Occipital lobe (tissue), 1 donor: ENCODE measurements at regions not wholly inside any gene's neighbourhood (a gene's known extent, or its start where the extent isn't known, plus 50 kb on each side); places are given as distances from the start of the nearest gene placed in this dataset.

Source experiments
- DNase-seq: peaks from one replicate; lab custom pipeline; 2025; lab: John Stamatoyannopoulos, UW

DNA sequence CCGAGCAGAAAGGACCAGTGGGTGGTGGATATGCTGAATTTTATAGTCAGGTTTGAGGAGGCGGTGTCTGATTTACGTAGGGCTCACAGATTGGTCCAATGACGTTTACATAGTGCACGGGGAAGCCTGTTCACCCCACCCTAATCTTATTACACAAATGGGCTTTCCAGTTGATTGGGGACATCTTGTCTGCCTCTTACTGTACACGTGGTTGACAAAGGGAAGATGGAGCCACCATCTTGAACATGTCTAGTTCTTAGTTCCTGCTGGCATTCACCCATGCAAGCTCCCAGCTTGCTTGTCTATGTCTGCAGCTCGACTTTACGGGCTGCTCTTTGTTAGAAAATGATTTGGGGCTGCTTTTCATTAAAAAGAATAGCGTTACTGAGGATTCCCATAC lies 332.0 kb upstream of the SLCO3A1 start:
- DNase-seq = no peak

DNA sequence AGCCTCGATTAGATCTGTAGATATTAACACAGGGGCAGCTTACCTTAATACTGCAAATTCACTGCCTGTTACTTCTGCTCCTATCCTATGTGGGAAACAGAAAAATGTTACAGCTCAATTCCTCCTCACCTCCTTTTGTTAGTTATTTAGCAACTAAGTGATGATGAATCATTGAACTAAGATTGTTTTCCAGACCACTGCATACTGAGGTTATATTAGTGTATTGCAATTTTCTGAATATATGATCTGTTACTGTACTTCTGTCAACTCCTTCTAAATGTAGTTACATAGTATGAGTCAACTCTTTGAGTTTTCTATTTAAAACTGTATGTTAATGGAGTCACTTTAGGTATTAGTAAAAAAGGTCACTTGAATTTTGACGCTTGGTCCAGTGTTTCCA lies 331.5 kb upstream of the SLCO3A1 start:
- DNase-seq = no peak

GRCh38 chr15:91522605-91523332 lies 330.7 kb upstream of the SLCO3A1 start:
- DNase-seq = peak; percentile 1

DNA sequence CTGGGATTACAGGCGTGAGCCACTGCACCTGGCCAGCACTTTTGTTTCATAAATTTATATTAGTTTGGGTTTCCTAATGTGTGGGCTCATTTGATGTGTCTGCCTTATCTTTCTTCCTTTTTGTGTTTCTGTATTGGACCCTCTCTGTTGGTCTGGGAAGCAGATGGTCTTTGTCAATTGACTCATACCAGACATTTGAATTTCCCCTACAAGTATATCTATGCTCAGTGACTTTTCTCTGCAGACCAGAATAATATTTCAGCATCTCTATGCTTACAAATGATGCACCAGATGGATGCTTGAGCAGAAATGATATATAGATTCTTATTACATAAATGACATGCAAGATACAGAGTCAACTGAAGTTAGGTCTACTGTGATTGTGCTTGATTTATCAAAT lies 329.9 kb upstream of the SLCO3A1 start:
- no peak for DNase-seq

GRCh38 chr15:91524534-91524933 lies 329.0 kb upstream of the SLCO3A1 start:
- no peak for DNase-seq

DNA sequence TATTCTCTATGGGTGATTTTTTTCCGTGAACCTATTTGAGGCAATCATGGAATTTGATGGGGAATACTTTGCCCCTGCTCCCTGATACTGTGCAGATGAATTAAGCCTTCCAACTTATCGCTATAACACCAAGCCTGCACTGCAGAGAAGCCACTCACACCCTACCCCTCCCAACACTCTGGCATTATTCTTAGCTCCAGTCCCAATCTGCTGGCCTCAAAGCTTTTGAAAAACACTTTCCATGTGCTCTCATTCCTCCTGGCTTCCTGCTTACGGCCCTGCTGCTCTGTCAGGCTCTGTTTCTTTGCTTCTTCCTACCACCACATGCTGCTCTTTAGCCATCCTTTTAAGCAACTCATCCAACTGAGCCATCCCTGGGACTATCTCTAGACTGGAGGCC lies 327.8 kb upstream of the SLCO3A1 start:
- DNase-seq = no peak

- DNase-seq = no peak
Measured at GRCh38 chr15:91526424-91526823, 327.1 kb upstream of the SLCO3A1 start.

DNA sequence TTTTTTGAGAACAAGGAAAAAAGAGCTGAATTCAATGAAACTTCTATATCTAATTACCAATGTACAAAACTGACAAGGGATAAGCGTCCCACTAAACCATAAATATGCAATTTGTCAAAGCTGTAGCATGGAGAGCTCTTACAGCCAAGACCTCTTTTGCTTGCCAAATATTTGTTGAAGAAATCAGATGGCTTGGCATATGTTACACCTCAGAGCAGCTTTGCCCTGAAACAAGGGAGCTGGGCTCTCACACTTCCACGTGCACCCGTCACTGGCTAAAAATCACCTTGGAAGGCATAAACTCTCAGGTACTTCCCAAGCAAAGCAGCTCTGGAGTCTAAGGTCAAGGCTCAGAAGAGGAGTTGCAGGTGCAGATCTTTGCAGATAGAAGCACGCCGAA lies 324.7 kb upstream of the SLCO3A1 start:
- DNase-seq = no peak

DNA sequence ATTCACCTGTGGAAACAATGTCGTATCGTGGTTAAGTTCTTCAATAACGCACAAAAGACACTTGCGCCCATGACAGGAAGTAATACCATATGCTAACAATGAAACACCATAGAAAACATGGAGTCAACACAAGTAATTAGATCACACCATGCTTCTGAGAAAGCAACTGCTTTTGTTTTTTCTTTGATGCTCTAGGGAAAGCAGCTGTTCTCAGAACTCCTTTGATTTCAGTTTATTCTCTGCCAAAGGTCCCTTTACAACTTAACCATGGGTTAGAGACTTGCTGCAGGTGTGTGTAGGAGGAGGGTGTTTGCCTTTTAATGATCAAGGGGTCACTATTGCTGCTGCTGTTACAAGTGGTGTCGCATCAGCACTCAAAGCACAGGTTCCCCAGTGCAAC lies 324.0 kb upstream of the SLCO3A1 start:
- no peak for DNase-seq

GRCh38 chr15:91530279-91530678 lies 323.2 kb upstream of the SLCO3A1 start:
- DNase-seq = no peak

- DNase-seq = no peak
Measured at GRCh38 chr15:91530956-91531582, 322.4 kb upstream of the SLCO3A1 start.

DNA sequence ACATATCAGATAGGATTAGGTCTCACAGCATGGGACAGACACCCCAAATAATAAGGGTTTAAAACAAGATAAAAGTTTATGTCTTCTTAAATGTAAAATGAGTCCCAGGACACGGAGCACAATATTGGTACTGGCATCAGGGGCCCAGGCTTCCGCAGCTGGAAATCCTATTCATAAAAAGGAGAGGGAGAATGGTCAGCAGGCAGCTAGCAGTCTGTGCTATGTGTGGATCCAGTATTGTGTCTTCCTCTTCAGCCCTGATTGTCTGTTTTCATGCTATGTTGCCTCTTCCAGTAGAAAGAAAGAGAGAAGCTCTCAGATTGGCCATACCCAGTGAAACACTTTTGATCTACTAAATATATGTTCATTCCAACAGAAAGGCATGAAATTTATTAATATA lies 319.3 kb upstream of the SLCO3A1 start:
- DNase-seq = no peak

- no peak for DNase-seq
Measured at GRCh38 chr15:91534976-91535375, 318.5 kb upstream of the SLCO3A1 start.

- no peak for DNase-seq
Measured at GRCh38 chr15:91535856-91536500, 317.5 kb upstream of the SLCO3A1 start.

GRCh38 chr15:91537856-91538255 lies 315.7 kb upstream of the SLCO3A1 start:
- no peak for DNase-seq

- DNase-seq = no peak
Measured at GRCh38 chr15:91538782-91539181, 314.7 kb upstream of the SLCO3A1 start.

DNA sequence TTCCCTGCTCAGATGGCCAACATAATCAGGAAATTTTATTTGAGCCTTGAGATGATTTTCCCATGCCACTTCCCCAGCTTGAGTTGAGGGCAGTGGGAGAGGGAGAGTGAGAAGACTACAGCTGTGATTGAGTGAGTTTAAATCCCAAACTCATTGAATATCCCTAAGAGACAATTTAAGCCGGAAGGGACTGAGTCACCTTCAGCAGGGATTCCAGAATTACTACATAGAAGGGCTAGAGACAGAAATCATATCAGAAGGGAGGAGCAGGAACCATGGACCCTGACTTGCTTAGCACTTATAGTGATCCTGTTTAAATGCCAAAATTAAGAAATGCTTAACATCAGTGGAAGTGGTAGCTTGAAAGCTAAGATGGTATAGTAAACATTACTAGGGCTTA lies 312.2 kb upstream of the SLCO3A1 start:
- DNase-seq = no peak

GRCh38 chr15:91542226-91542625 lies 311.3 kb upstream of the SLCO3A1 start:
- DNase-seq = no peak

- no peak for DNase-seq
Measured at GRCh38 chr15:91547356-91547755, 306.2 kb upstream of the SLCO3A1 start.

DNA sequence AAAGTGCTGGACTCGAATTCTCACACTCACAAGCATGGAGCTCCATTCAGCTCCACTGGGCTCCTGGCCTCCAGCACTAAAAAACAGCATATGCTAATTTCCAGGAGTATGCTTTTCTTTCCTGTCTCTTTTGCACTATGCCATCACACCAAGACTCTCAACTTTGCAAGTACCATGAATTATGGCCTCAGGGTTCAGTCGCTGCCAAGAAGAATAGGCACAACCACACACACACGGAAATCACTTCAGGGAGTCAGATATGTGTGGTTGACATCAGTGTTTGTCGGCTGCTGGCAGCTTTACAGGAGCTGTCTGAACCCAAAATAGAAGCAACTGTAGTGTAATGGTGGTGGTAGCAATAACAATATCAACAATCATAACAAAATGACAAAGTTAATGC lies 305.0 kb upstream of the SLCO3A1 start:
- no peak for DNase-seq

DNA sequence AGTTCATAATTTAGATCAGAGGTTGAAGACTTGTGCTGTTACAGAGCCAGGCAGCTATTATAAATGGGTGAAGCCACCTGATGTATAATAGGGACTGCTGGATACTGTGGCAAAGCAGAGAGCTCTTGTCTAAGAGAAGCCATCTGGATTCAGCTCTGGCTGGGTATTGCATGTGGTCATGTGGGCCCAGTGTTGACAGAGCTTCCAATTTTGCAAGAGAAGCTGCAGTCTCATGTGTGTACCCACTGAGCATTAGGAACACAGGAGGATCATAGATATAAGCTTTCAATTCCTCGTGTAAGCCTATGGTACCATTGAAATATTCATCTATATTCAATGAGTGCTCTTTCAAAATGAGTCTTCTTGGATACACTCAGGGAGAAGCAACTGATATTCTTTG lies 303.9 kb upstream of the SLCO3A1 start:
- DNase-seq = no peak

GRCh38 chr15:91552555-91552954 lies 301.0 kb upstream of the SLCO3A1 start:
- DNase-seq = peak; percentile 30
